Stomach (tissue), 8 donors: ENCODE measurements at regions not wholly inside any gene's neighbourhood (a gene's known extent, or its start where the extent isn't known, plus 50 kb on each side); places are given as distances from the start of the nearest gene placed in this dataset.
A peak's percentile ranks its signal among the peaks of the same experiment; 100 is the strongest.
"Not testable (repeated sequence)": the region's sequence is repeated elsewhere in the genome, so short reads cannot be mapped to it uniquely, and the experiment has no call there.

Experiments used
- DNase-seq, 2 donors: peaks; one replicate each; pipeline versions ENCODE4 v3.0.0 to v3.0.0-alpha.2; 2013 to 2019
- H3K27ac ChIP-seq, 5 donors: fragments of 200-600 bp in 4 of 5; sonication (generic) in 4 of 5; one replicate each; pipeline ENCODE4 v1.5.1; 2013 to 2019; ENCODE audit warnings: mild to moderate bottlenecking in 1 of 5, moderate library complexity in 1 of 5
- H3K27me3 ChIP-seq, 3 donors: fragments of 200-600 bp; sonication (generic); one replicate each; pipeline ENCODE4 v1.5.1; 2017 to 2019; ENCODE audit warnings: mixed run types in 1 of 3
- H3K36me3 ChIP-seq, 4 donors: fragments of 200-600 bp; sonication (generic); 1 replicate in 3 of 4; 2 replicates in 1 of 4; pipeline ENCODE4 v1.5.1; 2016 to 2019
- H3K4me1 ChIP-seq, 4 donors: fragments of 200-600 bp; sonication (generic); one replicate each; pipeline ENCODE4 v1.5.1; 2016 to 2019
- H3K4me3 ChIP-seq, 4 donors: fragments of 200-600 bp; sonication (generic) in 3 of 4; one replicate each; pipeline ENCODE4 v1.5.1; 2016 to 2019; ENCODE audit warnings: mild to moderate bottlenecking in 1 of 4
- H3K9me3 ChIP-seq, 4 donors: fragments of 200-600 bp; sonication (generic); one replicate each; pipeline ENCODE4 v1.5.1; 2016 to 2019
- EP300 ChIP-seq: sonication (generic); formaldehyde crosslinking; IDR thresholded peaks from one replicate; pipeline ENCODE4 v1.6.1; 2017; ENCODE audit warnings: antibody characterized with exemption
- POLR2A ChIP-seq, 4 donors: fragments of 450-650 bp; IDR thresholded peaks; one replicate each; pipeline ENCODE4 v1.6.1; 2016; ENCODE audit warnings: antibody characterized with exemption in 4 of 4, control low read depth in 2 of 4, mild to moderate bottlenecking in 1 of 4, moderate library complexity in 1 of 4
- POLR2AphosphoS5 ChIP-seq, 3 donors: sonication (generic); formaldehyde crosslinking; IDR thresholded peaks; one replicate each; pipeline ENCODE4 v1.6.1; 2016; ENCODE audit warnings: antibody characterized with exemption in 3 of 3
- WGBS, 5 donors: extraction: QIAGEN DNeasy Blood & Tissue Kit in 3 of 5; methylation state at CpG; one replicate each; pipeline versions ENCODE4 v1.1.5 to v1.1.7; 2013 to 2018; 5-methylcytosine and 5-hydroxymethylcytosine counted together
- intact Hi-C: fragments of 100-400 bp; cut with DNase I; formaldehyde crosslinking; loops from one replicate; pipeline ENCODE4 v1.15.1; 2023; ENCODE audit warnings: low total_unique reads
- TF ChIP-seq, protein P1 (sequence below), 7 experiments: fragments of 450-650 bp in 4 of 7; fragments of 200-600 bp in 3 of 7; sonication (generic) in 3 of 7; IDR thresholded peaks; one replicate each; pipeline ENCODE4 v1.5.1; 2016 to 2019; ENCODE audit warnings: antibody characterized with exemption in 7 of 7, control low read depth in 2 of 7, mild to moderate bottlenecking in 1 of 7
- donor health status: healthy with polysubstance abuse.
- donor health status: Bipolar disorder and iron deficiency.
- donor health status: healthy.

DNA sequence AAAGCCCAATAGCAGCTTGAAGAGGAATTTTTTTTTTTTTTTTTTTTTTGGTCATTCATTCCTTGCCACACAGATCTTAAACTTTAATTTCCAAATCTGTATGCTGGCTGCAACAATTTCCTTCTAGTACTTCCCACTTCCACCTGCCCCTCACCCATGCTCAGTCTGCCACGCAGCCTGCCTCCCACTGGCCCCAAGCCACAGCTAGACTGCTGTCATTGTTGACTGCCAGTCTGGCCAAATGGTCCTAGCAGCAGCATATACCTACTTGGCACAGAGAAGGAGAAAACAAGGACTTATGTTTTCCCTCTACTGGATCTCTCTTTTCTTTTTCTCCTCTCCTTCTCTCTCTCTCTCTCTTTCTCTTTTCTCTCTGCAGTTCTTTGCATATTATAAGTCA is 118.3 kb upstream of the HEY2 start:
- Histone ChIP-seq H3K9me3 (no peaks in the 10 kb centered on the region), H3K36me3 (no peaks in the 10 kb centered on the region), H3K4me1 (no peaks in the 10 kb centered on the region), H3K27me3 (no peaks in the 10 kb centered on the region), H3K27ac (no peak overlapping the region), H3K4me3 (no peak overlapping the region)
- WGBS, 5 donors = 49 to 55% (median 50%) methylated on average over 1 of the region's 1 CpG
- intact Hi-C loops = no loop called here
- no peak for TF ChIP-seq EP300
- TF ChIP-seq POLR2A (IDR thresholded peaks at IDR 0.05) = no peak
- TF ChIP-seq, protein P1, sequence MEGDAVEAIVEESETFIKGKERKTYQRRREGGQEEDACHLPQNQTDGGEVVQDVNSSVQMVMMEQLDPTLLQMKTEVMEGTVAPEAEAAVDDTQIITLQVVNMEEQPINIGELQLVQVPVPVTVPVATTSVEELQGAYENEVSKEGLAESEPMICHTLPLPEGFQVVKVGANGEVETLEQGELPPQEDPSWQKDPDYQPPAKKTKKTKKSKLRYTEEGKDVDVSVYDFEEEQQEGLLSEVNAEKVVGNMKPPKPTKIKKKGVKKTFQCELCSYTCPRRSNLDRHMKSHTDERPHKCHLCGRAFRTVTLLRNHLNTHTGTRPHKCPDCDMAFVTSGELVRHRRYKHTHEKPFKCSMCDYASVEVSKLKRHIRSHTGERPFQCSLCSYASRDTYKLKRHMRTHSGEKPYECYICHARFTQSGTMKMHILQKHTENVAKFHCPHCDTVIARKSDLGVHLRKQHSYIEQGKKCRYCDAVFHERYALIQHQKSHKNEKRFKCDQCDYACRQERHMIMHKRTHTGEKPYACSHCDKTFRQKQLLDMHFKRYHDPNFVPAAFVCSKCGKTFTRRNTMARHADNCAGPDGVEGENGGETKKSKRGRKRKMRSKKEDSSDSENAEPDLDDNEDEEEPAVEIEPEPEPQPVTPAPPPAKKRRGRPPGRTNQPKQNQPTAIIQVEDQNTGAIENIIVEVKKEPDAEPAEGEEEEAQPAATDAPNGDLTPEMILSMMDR (IDR thresholded peaks at IDR 0.05) = no peak
- TF ChIP-seq POLR2AphosphoS5 (IDR thresholded peaks at IDR 0.05) = no peak
- no peak for DNase-seq

DNA sequence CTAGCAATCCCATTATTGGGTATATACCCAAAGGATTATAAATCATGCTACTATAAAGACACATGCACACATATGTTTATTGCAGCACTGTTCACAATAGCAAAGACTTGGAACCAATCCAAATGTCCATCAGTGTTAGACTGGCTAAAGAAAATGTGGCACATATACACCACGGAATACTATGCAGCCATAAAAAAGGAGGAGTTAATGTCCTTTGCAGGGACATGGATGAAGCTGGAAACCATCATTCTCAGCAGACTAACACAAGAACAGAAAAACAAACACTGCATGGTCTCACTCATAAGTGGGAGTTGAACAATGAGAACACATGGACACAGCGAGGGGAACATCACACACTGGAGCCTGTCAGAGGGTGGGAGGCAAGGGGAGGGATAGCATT is 113.4 kb upstream of the HEY2 start:
- DNase-seq, H3K4me3 ChIP-seq, intact Hi-C loops, H3K36me3 ChIP-seq, H3K27me3 ChIP-seq, H3K9me3 ChIP-seq, H3K27ac ChIP-seq, H3K4me1 ChIP-seq: not testable (repeated sequence)
- 84 to 96% (median 88%) methylated on average over 2 of the region's 2 CpGs for WGBS, 5 donors

DNA sequence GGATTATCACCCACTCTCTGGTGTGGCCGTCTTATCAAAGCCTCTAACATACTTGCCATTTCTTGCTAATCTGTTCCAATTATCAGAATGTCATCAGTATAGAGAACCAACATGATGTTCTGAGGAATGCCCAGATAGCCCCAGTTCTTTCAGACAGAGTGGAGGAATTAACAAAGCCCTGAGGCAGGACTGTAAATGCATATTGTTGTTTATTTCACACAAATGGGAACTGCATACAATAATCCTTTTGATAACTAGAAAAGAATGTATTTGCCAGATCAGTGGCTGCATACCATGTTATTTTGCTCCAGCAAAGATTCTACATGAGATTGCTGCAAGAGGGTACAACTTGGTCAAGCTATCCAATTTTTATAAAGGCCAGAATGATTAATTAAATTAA is 112.8 kb upstream of the HEY2 start:
- 50 to 86% (median 72%) methylated on average over 1 of the region's 1 CpG for WGBS, 5 donors
- TF ChIP-seq EP300 (no peak), POLR2A (IDR thresholded peaks at IDR 0.05) (no peak), POLR2AphosphoS5 (IDR thresholded peaks at IDR 0.05) (no peak)
- TF ChIP-seq, protein P1 (IDR thresholded peaks at IDR 0.05) = no peak
- no peak overlapping the region for H3K27ac ChIP-seq
- intact Hi-C loops = no loop called here
- H3K36me3 ChIP-seq = no peaks in the 10 kb centered on the region
- no peaks in the 10 kb centered on the region for H3K27me3 ChIP-seq
- no peak overlapping the region for H3K4me3 ChIP-seq
- no peaks in the 10 kb centered on the region for H3K9me3 ChIP-seq
- DNase-seq = no peak
- no peaks in the 10 kb centered on the region for H3K4me1 ChIP-seq

DNA sequence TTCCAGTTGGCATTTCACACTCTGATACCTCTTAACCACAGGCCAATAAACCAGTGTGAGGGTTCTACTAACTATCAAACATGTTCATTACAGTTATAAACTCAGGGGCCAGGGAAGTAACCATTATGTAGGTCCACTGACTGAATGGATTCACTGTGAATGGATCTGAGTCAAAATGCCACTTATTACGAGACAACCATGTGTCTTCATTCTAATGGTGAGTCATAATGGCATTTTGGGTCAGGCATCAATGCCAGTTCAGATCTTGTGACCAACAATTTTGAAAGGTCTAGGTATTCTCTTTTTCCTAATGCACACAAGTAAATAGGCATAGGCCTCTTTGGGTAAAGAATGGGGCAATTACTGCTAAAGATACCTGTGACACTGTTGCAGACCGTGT is 112.2 kb upstream of the HEY2 start:
- no peak overlapping the region for H3K27ac ChIP-seq
- intact Hi-C loops = no loop called here
- TF ChIP-seq, protein P1 (IDR thresholded peaks at IDR 0.05) = no peak
- TF ChIP-seq POLR2AphosphoS5 (IDR thresholded peaks at IDR 0.05) (no peak), EP300 (no peak), POLR2A (IDR thresholded peaks at IDR 0.05) (no peak)
- DNase-seq = no peak
- 75 to 86% (median 78%) methylated on average over 2 of the region's 2 CpGs for WGBS, 5 donors
- H3K27me3 ChIP-seq = no peaks in the 10 kb centered on the region
- no peaks in the 10 kb centered on the region for H3K36me3 ChIP-seq
- no peaks in the 10 kb centered on the region for H3K4me1 ChIP-seq
- no peaks in the 10 kb centered on the region for H3K9me3 ChIP-seq
- no peak overlapping the region for H3K4me3 ChIP-seq

DNA sequence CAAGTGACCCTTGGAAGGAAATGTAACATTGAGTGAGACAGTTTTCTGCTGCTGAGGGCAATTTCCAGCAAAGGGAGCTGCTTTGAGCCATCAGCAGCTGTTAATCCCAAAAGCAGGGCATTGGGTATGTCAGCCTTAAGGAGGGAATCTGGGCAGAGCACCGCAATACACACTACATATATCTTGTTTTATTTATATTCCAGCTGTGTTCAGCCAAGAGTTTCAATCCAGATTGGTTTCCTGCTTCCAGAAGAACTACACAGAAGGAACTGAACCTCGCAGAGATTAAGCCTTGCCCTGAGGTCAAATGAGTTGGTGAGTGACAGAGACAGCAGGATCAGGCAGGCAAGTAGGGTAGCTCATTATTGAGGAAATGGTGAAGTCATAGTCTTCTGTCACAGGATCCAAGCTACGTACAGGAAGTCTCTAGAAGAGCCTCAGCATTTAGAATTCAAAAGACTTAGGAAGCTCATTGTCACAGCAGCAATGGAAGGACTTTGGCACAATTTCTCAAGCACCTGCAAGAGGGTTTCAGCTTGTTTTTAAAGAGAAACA is 109.9 kb upstream of the HEY2 start:
- H3K4me1 ChIP-seq = no peaks in the 10 kb centered on the region
- WGBS, 5 donors = 48 to 71% (median 64%) methylated on average over 3 of the region's 3 CpGs
- TF ChIP-seq POLR2A (IDR thresholded peaks at IDR 0.05) (no peak), EP300 (no peak), POLR2AphosphoS5 (IDR thresholded peaks at IDR 0.05) (no peak)
- TF ChIP-seq, protein P1 (IDR thresholded peaks at IDR 0.05) = no peak
- DNase-seq = peak in 1 of 2 donors; percentile 41
- H3K4me3 ChIP-seq = no peak overlapping the region
- H3K27me3 ChIP-seq = no peaks in the 10 kb centered on the region
- intact Hi-C loops = no loop called here
- no peaks in the 10 kb centered on the region for H3K36me3 ChIP-seq
- H3K9me3 ChIP-seq = no peaks in the 10 kb centered on the region
- H3K27ac ChIP-seq = no peak overlapping the region
